ENCODE measurements at regions not wholly inside any gene's neighbourhood (a gene's known extent, or its start where the extent isn't known, plus 50 kb on each side); places are given as distances from the start of the nearest gene placed in this dataset.

DNA sequence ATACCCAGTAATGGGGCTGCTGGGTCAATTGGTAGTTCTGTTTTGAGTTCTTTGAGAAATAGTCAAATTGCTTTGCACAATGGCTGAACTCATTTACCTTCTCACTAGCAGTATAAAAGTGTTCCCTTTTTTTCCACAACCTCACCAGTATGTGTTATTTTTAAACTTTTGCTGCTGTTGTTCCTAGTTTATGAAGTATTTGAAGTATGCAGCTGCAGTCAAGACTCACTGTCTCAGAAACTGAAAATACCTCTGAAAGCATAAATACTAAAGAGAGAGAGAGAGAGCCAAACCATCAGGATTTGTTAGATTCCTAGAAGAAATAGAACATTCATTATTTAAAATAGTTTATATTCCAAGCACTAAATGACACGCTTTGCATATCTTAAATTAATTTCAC, 764.2 kb downstream of the NTRK3 start:
- H2BK20ac ChIP-seq (ENCODE audit: low read depth, low read length) = no peak overlapping the region
- ATAC-seq (ENCODE audit: low read depth) (no peak), DNase-seq (no peak)
- H3K4me3 ChIP-seq (ENCODE audit: insufficient read depth, low read depth, low read length) = no peak overlapping the region
- no peaks in the 10 kb centered on the region for H3K4me1 ChIP-seq (ENCODE audit: control insufficient read depth, insufficient read depth, low read length)
- no peak overlapping the region for H3K27ac ChIP-seq (ENCODE audit: insufficient read depth, low read length)
- dilution Hi-C loops (cut with HindIII; ENCODE audit: low sequenced_read_pairs, unreplicated experiment) (no loop called here), in situ Hi-C loops (cut with MboI; ENCODE audit: low sequenced_read_pairs) (no loop called here), intact Hi-C loops (cut with micrococcal nuclease) (no loop called here)
- no peaks in the 10 kb centered on the region for H3K36me3 ChIP-seq (ENCODE audit: control insufficient read depth, insufficient read depth, low read length)
- no peak overlapping the region for H3K23ac ChIP-seq (ENCODE audit: low read depth, low read length)
- H3K14ac ChIP-seq (replicated peaks; ENCODE audit: low read depth, low read length) = no peak overlapping the region
- BruUV-seq (replicated peaks) = no TSS peak
- TF ChIP-seq POLR2A (IDR thresholded peaks at IDR 0.05; ENCODE audit: low read depth, low read length) (no peak), FOS (IDR thresholded peaks at IDR 0.05; ENCODE audit: low read depth, low read length) (no peak), NFE2L2 (IDR thresholded peaks at IDR 0.05; ENCODE audit: low read depth, low read length) (no peak), MAZ (IDR thresholded peaks at IDR 0.05; ENCODE audit: borderline replicate concordance, low read depth, low read length) (no peak), CEBPB (IDR thresholded peaks at IDR 0.05; ENCODE audit: low read depth, low read length) (no peak), RCOR1 (IDR thresholded peaks at IDR 0.05; ENCODE audit: insufficient replicate concordance, low read length) (no peak), CHD1 (IDR thresholded peaks at IDR 0.05; ENCODE audit: low read depth, low read length) (no peak), MXI1 (IDR thresholded peaks at IDR 0.05; ENCODE audit: borderline replicate concordance, low read depth, low read length) (no peak), SMC3 (IDR thresholded peaks at IDR 0.05; ENCODE audit: low read depth, low read length) (no peak), MAFK (IDR thresholded peaks at IDR 0.05; ENCODE audit: low read depth, low read length) (no peak), BHLHE40 (IDR thresholded peaks at IDR 0.05; ENCODE audit: low read depth, low read length) (no peak), RFX5 (IDR thresholded peaks at IDR 0.05; ENCODE audit: low read depth, low read length) (no peak), RAD21 (IDR thresholded peaks at IDR 0.05; ENCODE audit: low read length) (no peak)
- TF ChIP-seq, protein P1, sequence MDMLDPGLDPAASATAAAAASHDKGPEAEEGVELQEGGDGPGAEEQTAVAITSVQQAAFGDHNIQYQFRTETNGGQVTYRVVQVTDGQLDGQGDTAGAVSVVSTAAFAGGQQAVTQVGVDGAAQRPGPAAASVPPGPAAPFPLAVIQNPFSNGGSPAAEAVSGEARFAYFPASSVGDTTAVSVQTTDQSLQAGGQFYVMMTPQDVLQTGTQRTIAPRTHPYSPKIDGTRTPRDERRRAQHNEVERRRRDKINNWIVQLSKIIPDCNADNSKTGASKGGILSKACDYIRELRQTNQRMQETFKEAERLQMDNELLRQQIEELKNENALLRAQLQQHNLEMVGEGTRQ (IDR thresholded peaks at IDR 0.05; ENCODE audit: low read depth, low read length) = no peak
- TF ChIP-seq, protein P2, sequence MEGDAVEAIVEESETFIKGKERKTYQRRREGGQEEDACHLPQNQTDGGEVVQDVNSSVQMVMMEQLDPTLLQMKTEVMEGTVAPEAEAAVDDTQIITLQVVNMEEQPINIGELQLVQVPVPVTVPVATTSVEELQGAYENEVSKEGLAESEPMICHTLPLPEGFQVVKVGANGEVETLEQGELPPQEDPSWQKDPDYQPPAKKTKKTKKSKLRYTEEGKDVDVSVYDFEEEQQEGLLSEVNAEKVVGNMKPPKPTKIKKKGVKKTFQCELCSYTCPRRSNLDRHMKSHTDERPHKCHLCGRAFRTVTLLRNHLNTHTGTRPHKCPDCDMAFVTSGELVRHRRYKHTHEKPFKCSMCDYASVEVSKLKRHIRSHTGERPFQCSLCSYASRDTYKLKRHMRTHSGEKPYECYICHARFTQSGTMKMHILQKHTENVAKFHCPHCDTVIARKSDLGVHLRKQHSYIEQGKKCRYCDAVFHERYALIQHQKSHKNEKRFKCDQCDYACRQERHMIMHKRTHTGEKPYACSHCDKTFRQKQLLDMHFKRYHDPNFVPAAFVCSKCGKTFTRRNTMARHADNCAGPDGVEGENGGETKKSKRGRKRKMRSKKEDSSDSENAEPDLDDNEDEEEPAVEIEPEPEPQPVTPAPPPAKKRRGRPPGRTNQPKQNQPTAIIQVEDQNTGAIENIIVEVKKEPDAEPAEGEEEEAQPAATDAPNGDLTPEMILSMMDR (conservative IDR thresholded peaks at IDR 0.05; ENCODE audit: low read depth, low read length) = no peak
- TF ChIP-seq, protein P3, sequence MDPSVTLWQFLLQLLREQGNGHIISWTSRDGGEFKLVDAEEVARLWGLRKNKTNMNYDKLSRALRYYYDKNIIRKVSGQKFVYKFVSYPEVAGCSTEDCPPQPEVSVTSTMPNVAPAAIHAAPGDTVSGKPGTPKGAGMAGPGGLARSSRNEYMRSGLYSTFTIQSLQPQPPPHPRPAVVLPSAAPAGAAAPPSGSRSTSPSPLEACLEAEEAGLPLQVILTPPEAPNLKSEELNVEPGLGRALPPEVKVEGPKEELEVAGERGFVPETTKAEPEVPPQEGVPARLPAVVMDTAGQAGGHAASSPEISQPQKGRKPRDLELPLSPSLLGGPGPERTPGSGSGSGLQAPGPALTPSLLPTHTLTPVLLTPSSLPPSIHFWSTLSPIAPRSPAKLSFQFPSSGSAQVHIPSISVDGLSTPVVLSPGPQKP (IDR thresholded peaks at IDR 0.05; ENCODE audit: borderline replicate concordance, low read depth, low read length) = no peak
- WGBS, 2 experiments (ENCODE audit: extremely low coverage in 2 of 2, insufficient read length in 1 of 2) = no CpG with 5 or more reads among the region's 1 CpG
- H2AK9ac ChIP-seq (replicated peaks; ENCODE audit: low read depth, low read length, poor library complexity) = no peak overlapping the region
- ChIA-PET POLR2A (ENCODE audit: unreplicated experiment) (no interaction called here), CTCF (no interaction called here)
- no peak overlapping the region for H3K4me2 ChIP-seq (ENCODE audit: low read depth, low read length)
- no peak overlapping the region for H2BK120ac ChIP-seq (ENCODE audit: low read depth, low read length)
- H3K9me3 ChIP-seq (ENCODE audit: control insufficient read depth, insufficient read depth, low read length) = peaks cover 2% of the 10 kb centered on the region; the same call in 1 of the 2 replicates
- H3K18ac ChIP-seq (ENCODE audit: low read depth, low read length) = no peak overlapping the region
- no peak overlapping the region for H2BK5ac ChIP-seq (ENCODE audit: low read depth, low read length, poor library complexity, severe bottlenecking)
- no peak overlapping the region for H4K5ac ChIP-seq (ENCODE audit: low read depth, low read length)
- no peaks in the 10 kb centered on the region for H4K20me1 ChIP-seq (ENCODE audit: insufficient read depth, low read length)
- no peak overlapping the region for H2BK15ac ChIP-seq (ENCODE audit: low read depth, low read length)
- H2AFZ ChIP-seq (replicated peaks; ENCODE audit: low read length, poor library complexity) = no peak overlapping the region
- H2AK5ac ChIP-seq (ENCODE audit: low read depth, low read length) = no peak overlapping the region
- no peak overlapping the region for H3K9ac ChIP-seq (ENCODE audit: low read depth, low read length)
- no peak overlapping the region for H4K91ac ChIP-seq (ENCODE audit: insufficient read depth, low read depth, low read length)
- no peak overlapping the region for H3K56ac ChIP-seq (ENCODE audit: extremely low read depth, insufficient read depth, low read length)
- no peaks in the 10 kb centered on the region for H3K9me1 ChIP-seq (ENCODE audit: insufficient read depth, low read length)
- no peak overlapping the region for H4K8ac ChIP-seq (ENCODE audit: low read depth in 2 of 2, low read length in 2 of 2)
- H3K4ac ChIP-seq (ENCODE audit: low read depth, low read length) = no peak overlapping the region
- H3K79me1 ChIP-seq (ENCODE audit: low read depth in 1 of 2, low read length in 2 of 2) = no peaks in the 10 kb centered on the region
- no peaks in the 10 kb centered on the region for H3K27me3 ChIP-seq (ENCODE audit: control insufficient read depth, insufficient read depth, low read length)
